ENCODE measurements at regions not wholly inside any gene's neighbourhood (a gene's known extent, or its start where the extent isn't known, plus 50 kb on each side); places are given as distances from the start of the nearest gene placed in this dataset.

GRCh38 chr14:53861781-53862180, 94.8 kb downstream of the BMP4 start:
- TF ChIP-seq, protein P1, sequence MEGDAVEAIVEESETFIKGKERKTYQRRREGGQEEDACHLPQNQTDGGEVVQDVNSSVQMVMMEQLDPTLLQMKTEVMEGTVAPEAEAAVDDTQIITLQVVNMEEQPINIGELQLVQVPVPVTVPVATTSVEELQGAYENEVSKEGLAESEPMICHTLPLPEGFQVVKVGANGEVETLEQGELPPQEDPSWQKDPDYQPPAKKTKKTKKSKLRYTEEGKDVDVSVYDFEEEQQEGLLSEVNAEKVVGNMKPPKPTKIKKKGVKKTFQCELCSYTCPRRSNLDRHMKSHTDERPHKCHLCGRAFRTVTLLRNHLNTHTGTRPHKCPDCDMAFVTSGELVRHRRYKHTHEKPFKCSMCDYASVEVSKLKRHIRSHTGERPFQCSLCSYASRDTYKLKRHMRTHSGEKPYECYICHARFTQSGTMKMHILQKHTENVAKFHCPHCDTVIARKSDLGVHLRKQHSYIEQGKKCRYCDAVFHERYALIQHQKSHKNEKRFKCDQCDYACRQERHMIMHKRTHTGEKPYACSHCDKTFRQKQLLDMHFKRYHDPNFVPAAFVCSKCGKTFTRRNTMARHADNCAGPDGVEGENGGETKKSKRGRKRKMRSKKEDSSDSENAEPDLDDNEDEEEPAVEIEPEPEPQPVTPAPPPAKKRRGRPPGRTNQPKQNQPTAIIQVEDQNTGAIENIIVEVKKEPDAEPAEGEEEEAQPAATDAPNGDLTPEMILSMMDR (IDR thresholded peaks at IDR 0.05; ENCODE audit: low read length): no peak
- no peak for TF ChIP-seq EZH2 (IDR thresholded peaks at IDR 0.05; ENCODE audit: borderline replicate concordance, low read length)
